CD14-positive monocyte (primary cell): ENCODE measurements at regions not wholly inside any gene's neighbourhood (a gene's known extent, or its start where the extent isn't known, plus 50 kb on each side); places are given as distances from the start of the nearest gene placed in this dataset.

Experiments used
- DNase-seq, 3 donors: peaks; one replicate each; pipeline ENCODE4 v3.0.0-alpha.2; 2011 to 2022
- H2AFZ ChIP-seq: 2 replicates; pipeline ENCODE4 v1.6.0; 2012; ENCODE audit warnings: mild to moderate bottlenecking, low read depth, low read length, inconsistent platforms; ENCODE audit not compliant: insufficient read depth, poor library complexity, severe bottlenecking
- H3K27ac ChIP-seq, 2 donors: 1 replicate in 1 of 2; 2 replicates in 1 of 2; pipeline ENCODE4 v1.5.1; 2012 to 2013; ENCODE audit warnings: low read length in 2 of 2, control low read depth in 1 of 2, inconsistent platforms in 1 of 2, low read depth in 1 of 2, mild to moderate bottlenecking in 1 of 2
- H3K27me3 ChIP-seq, 2 donors: one replicate each; pipeline versions ENCODE4 v1.6.0 to v1.6.1; 2011 to 2013; ENCODE audit warnings: low read length in 2 of 2; ENCODE audit not compliant: control insufficient read depth in 2 of 2, insufficient read depth in 2 of 2
- H3K36me3 ChIP-seq, 2 donors: replicated peaks in 1 of 2; 1 replicate in 1 of 2; 2 replicates in 1 of 2; pipeline versions ENCODE4 v1.5.1 to v1.6.1; 2012 to 2013; ENCODE audit warnings: low read length in 2 of 2, control low read depth in 1 of 2, inconsistent platforms in 1 of 2, mild to moderate bottlenecking in 1 of 2; ENCODE audit not compliant: insufficient read depth in 2 of 2, control insufficient read depth in 1 of 2
- H3K4me1 ChIP-seq, 2 donors: 1 replicate in 1 of 2; 2 replicates in 1 of 2; pipeline versions ENCODE4 v1.5.1 to v1.6.1; 2012 to 2013; ENCODE audit warnings: low read length in 2 of 2, control low read depth in 1 of 2, inconsistent platforms in 1 of 2, mild to moderate bottlenecking in 1 of 2, moderate library complexity in 1 of 2; ENCODE audit not compliant: insufficient read depth in 2 of 2, control insufficient read depth in 1 of 2
- H3K4me2 ChIP-seq: replicated peaks from 2 replicates; pipeline ENCODE3; 2012; ENCODE audit warnings: low read length, moderate library complexity, mild to moderate bottlenecking; ENCODE audit not compliant: poor library complexity, severe bottlenecking; ENCODE audit errors: extremely low read depth
- H3K4me3 ChIP-seq, 3 experiments: fragments of 200-600 bp in 1 of 3; sonication (generic) in 1 of 3; replicated peaks in 1 of 3; 1 replicate in 2 of 3; 2 replicates in 1 of 3; pipeline ENCODE4 v1.5.1; 2011 to 2013; ENCODE audit warnings: low read length in 3 of 3, mild to moderate bottlenecking in 3 of 3, control low read depth in 2 of 3, low read depth in 2 of 3, inconsistent platforms in 1 of 3, moderate library complexity in 1 of 3
- H3K79me2 ChIP-seq: 2 replicates; pipeline ENCODE4 v1.6.0; 2012; ENCODE audit warnings: mild to moderate bottlenecking, control low read depth, inconsistent platforms, low read length, moderate library complexity; ENCODE audit not compliant: insufficient read depth
- H3K9ac ChIP-seq: 2 replicates; pipeline ENCODE4 v1.6.0; 2017; ENCODE audit warnings: low read length, mild to moderate bottlenecking; ENCODE audit not compliant: insufficient read depth, poor library complexity, severe bottlenecking
- H3K9me3 ChIP-seq, 2 donors: replicated peaks in 1 of 2; 1 replicate in 1 of 2; 2 replicates in 1 of 2; pipeline versions ENCODE4 v1.5.1 to v1.6.1; 2012 to 2013; ENCODE audit warnings: low read length in 2 of 2, control low read depth in 1 of 2; ENCODE audit not compliant: control insufficient read depth in 1 of 2, insufficient read depth in 1 of 2
- H4K20me1 ChIP-seq: 2 replicates; pipeline ENCODE4 v1.6.0; 2012; ENCODE audit warnings: mild to moderate bottlenecking, low read length, control low read depth, moderate library complexity; ENCODE audit not compliant: insufficient read depth
- H3K27ac Mint-ChIP-seq, 7 donors: one replicate each; pipeline ENCODE4 v1.8.0; 2020; ENCODE audit warnings: mild to moderate bottlenecking in 7 of 7, mixed read lengths in 7 of 7, moderate library complexity in 6 of 7, inconsistent platforms in 2 of 7
- H3K27me3 Mint-ChIP-seq, 3 donors: one replicate each; pipeline ENCODE4 v1.8.0; 2021 to 2022; ENCODE audit warnings: low read depth in 3 of 3, mild to moderate bottlenecking in 3 of 3, mixed read lengths in 3 of 3, moderate library complexity in 3 of 3, inconsistent platforms in 1 of 3
- H3K36me3 Mint-ChIP-seq, 2 donors: one replicate each; pipeline ENCODE4 v1.8.0; 2020; ENCODE audit warnings: mixed read lengths in 2 of 2, inconsistent platforms in 1 of 2, mild to moderate bottlenecking in 1 of 2
- H3K4me1 Mint-ChIP-seq: one replicate; pipeline ENCODE4 v1.8.0; 2020; ENCODE audit warnings: mild to moderate bottlenecking, mixed read lengths
- H3K4me3 Mint-ChIP-seq, 2 donors: one replicate each; pipeline ENCODE4 v1.8.0; 2020; ENCODE audit warnings: mild to moderate bottlenecking in 2 of 2, mixed read lengths in 2 of 2, moderate library complexity in 1 of 2
- H3K9me3 Mint-ChIP-seq, 7 donors: one replicate each; pipeline ENCODE4 v1.8.0; 2020 to 2022; ENCODE audit warnings: mixed read lengths in 7 of 7, mild to moderate bottlenecking in 6 of 7, moderate library complexity in 6 of 7, inconsistent platforms in 2 of 7
- CTCF ChIP-seq: fragments of 200-600 bp; IDR thresholded peaks from one replicate; pipeline ENCODE4 v1.8.0; 2022; ENCODE audit warnings: antibody characterized with exemption, mild to moderate bottlenecking
- WGBS: methylation state at CpG from one replicate; pipeline ENCODE4 v1.1.5; 2013; ENCODE audit warnings: missing lambda C conversion rate; ENCODE audit not compliant: insufficient coverage; 5-methylcytosine and 5-hydroxymethylcytosine counted together
- intact Hi-C, 2 donors: fragments of 100-400 bp; cut with micrococcal nuclease; formaldehyde crosslinking; loops; one replicate each; pipeline versions ENCODE4 v1.15.0 to v1.15.1; 2023

GRCh38 chr1:175841738-175842187, 98.4 kb upstream of the TNR start:
- intact Hi-C loops = no loop called here
- H4K20me1 ChIP-seq = no peaks in the 10 kb centered on the region
- H3K27me3 Mint-ChIP-seq = peaks cover 0 to 7% (median 4%) of the 10 kb centered on the region in 3 donors
- WGBS = 92% methylated on average over 4 of the region's 5 CpGs
- no peaks in the 10 kb centered on the region for H3K79me2 ChIP-seq
- DNase-seq = no peak
- H3K9me3 ChIP-seq = no peaks in the 10 kb centered on the region
- H3K9me3 Mint-ChIP-seq = peaks cover 0 to 12% (median 2%) of the 10 kb centered on the region in 7 donors
- H2AFZ ChIP-seq = no peak overlapping the region
- H3K36me3 ChIP-seq = no peaks in the 10 kb centered on the region
- no peaks in the 10 kb centered on the region for H3K27me3 ChIP-seq
- H3K4me3 ChIP-seq = no peak overlapping the region
- H3K27ac Mint-ChIP-seq = no peak overlapping the region
- H3K4me2 ChIP-seq = no peak overlapping the region
- no peak overlapping the region for H3K4me3 Mint-ChIP-seq
- no peaks in the 10 kb centered on the region for H3K4me1 ChIP-seq
- no peak overlapping the region for H3K9ac ChIP-seq
- TF ChIP-seq CTCF = no peak
- H3K36me3 Mint-ChIP-seq = no peaks in the 10 kb centered on the region
- H3K4me1 Mint-ChIP-seq = peaks cover 8% of the 10 kb centered on the region
- no peak overlapping the region for H3K27ac ChIP-seq

GRCh38 chr1:175840787-175841186, 97.4 kb upstream of the TNR start:
- peaks cover 8% of the 10 kb centered on the region for H3K4me1 Mint-ChIP-seq

More at GRCh38 chr1:175840787-175841186, 97.4 kb upstream of the TNR start:
- Mint-ChIP-seq H3K36me3 (no peaks in the 10 kb centered on the region), H3K4me3 (no peak overlapping the region), H3K9me3 (peaks cover 0 to 12% (median 2%) of the 10 kb centered on the region in 7 donors), H3K27me3 (peaks cover 0 to 7% (median 4%) of the 10 kb centered on the region in 3 donors), H3K27ac (no peak overlapping the region)
- no peaks in the 10 kb centered on the region for H4K20me1 ChIP-seq
- TF ChIP-seq CTCF = no peak
- H2AFZ ChIP-seq = no peak overlapping the region
- H3K4me3 ChIP-seq = no peak overlapping the region
- no peaks in the 10 kb centered on the region for H3K36me3 ChIP-seq
- WGBS = 61% methylated on average over 4 of the region's 5 CpGs
- no peak for DNase-seq
- no peak overlapping the region for H3K27ac ChIP-seq
- no peaks in the 10 kb centered on the region for H3K27me3 ChIP-seq
- H3K9me3 ChIP-seq = no peaks in the 10 kb centered on the region
- H3K4me1 ChIP-seq = no peaks in the 10 kb centered on the region
- H3K4me2 ChIP-seq = no peak overlapping the region
- intact Hi-C loops = no loop called here
- no peaks in the 10 kb centered on the region for H3K79me2 ChIP-seq
- H3K9ac ChIP-seq = no peak overlapping the region
